ENCODE measurements at regions not wholly inside any gene's neighbourhood (a gene's known extent, or its start where the extent isn't known, plus 50 kb on each side); places are given as distances from the start of the nearest gene placed in this dataset.

GRCh38 chr4:189414021-189414420 is 526.7 kb upstream of the FRG1 start:
- Histone ChIP-seq H3K36me3 (ENCODE audit: insufficient read depth, low read length) (no peaks in the 10 kb centered on the region), H3K27me3 (ENCODE audit: control insufficient read depth in 1 of 2, insufficient read depth in 2 of 2, low read length in 2 of 2) (no peaks in the 10 kb centered on the region), H3K4me1 (ENCODE audit: insufficient read depth, low read length) (no peaks in the 10 kb centered on the region), H3K4me3 (ENCODE audit: low read length) (no peak overlapping the region), H3K27ac (ENCODE audit: low read depth in 1 of 2, low read length in 2 of 2) (no peak overlapping the region), H3K9me3 (ENCODE audit: control insufficient read depth in 1 of 2, insufficient read depth in 1 of 2, low read length in 2 of 2) (peaks cover 0 to under 1% of the 10 kb centered on the region in 2 experiments)
- TF ChIP-seq CTCF (IDR thresholded peaks at IDR 0.05) = no peak
- no peaks in the 10 kb centered on the region for H3K36me3 Mint-ChIP-seq (ENCODE audit: low read depth)
- no peak for DNase-seq
- ChIA-PET POLR2A (no interaction called here), CTCF (no interaction called here)
- H3K27ac Mint-ChIP-seq = no peak overlapping the region
- H3K27me3 Mint-ChIP-seq = no peaks in the 10 kb centered on the region
- H3K4me3 Mint-ChIP-seq = no peak overlapping the region
- intact Hi-C loops (cut with DNase I, micrococcal nuclease) = no loop called here
- H3K9me3 Mint-ChIP-seq = no peaks in the 10 kb centered on the region
- ATAC-seq (ENCODE audit: poor library complexity) = no peak
- no peaks in the 10 kb centered on the region for H3K4me1 Mint-ChIP-seq (ENCODE audit: low read depth)

GRCh38 chr4:189420572-189420971 is 520.1 kb upstream of the FRG1 start:
- Histone ChIP-seq H3K4me3 (ENCODE audit: low read length) (no peak overlapping the region), H3K36me3 (ENCODE audit: insufficient read depth, low read length) (no peaks in the 10 kb centered on the region), H3K4me1 (ENCODE audit: insufficient read depth, low read length) (no peaks in the 10 kb centered on the region), H3K27me3 (ENCODE audit: control insufficient read depth in 1 of 2, insufficient read depth in 2 of 2, low read length in 2 of 2) (no peaks in the 10 kb centered on the region), H3K9me3 (ENCODE audit: control insufficient read depth in 1 of 2, insufficient read depth in 1 of 2, low read length in 2 of 2) (peaks cover 0 to 6% of the 10 kb centered on the region in 2 experiments), H3K27ac (ENCODE audit: low read depth in 1 of 2, low read length in 2 of 2) (no peak overlapping the region)
- H3K4me1 Mint-ChIP-seq (ENCODE audit: low read depth) = no peaks in the 10 kb centered on the region
- H3K4me3 Mint-ChIP-seq = no peak overlapping the region
- TF ChIP-seq CTCF (IDR thresholded peaks at IDR 0.05) = no peak
- H3K9me3 Mint-ChIP-seq = peaks cover 5% of the 10 kb centered on the region
- H3K27me3 Mint-ChIP-seq = no peaks in the 10 kb centered on the region
- ChIA-PET CTCF (no interaction called here), POLR2A (no interaction called here)
- ATAC-seq (ENCODE audit: poor library complexity) (no peak), DNase-seq (no peak)
- H3K27ac Mint-ChIP-seq = no peak overlapping the region
- intact Hi-C loops (cut with DNase I, micrococcal nuclease) = no loop called here
- no peaks in the 10 kb centered on the region for H3K36me3 Mint-ChIP-seq (ENCODE audit: low read depth)

- Histone ChIP-seq H3K4me3 (ENCODE audit: low read length) (no peak overlapping the region), H3K4me1 (ENCODE audit: insufficient read depth, low read length) (no peaks in the 10 kb centered on the region), H3K27ac (ENCODE audit: low read depth in 1 of 2, low read length in 2 of 2) (no peak overlapping the region), H3K9me3 (ENCODE audit: control insufficient read depth in 1 of 2, insufficient read depth in 1 of 2, low read length in 2 of 2) (no peaks in the 10 kb centered on the region), H3K36me3 (ENCODE audit: insufficient read depth, low read length) (no peaks in the 10 kb centered on the region), H3K27me3 (ENCODE audit: control insufficient read depth in 1 of 2, insufficient read depth in 2 of 2, low read length in 2 of 2) (no peaks in the 10 kb centered on the region)
- ChIA-PET CTCF (no interaction called here), POLR2A (no interaction called here)
- Mint-ChIP-seq H3K27me3 (no peaks in the 10 kb centered on the region), H3K9me3 (peaks cover 2% of the 10 kb centered on the region), H3K4me1 (ENCODE audit: low read depth) (no peaks in the 10 kb centered on the region), H3K27ac (no peak overlapping the region), H3K4me3 (no peak overlapping the region), H3K36me3 (ENCODE audit: low read depth) (no peaks in the 10 kb centered on the region)
- intact Hi-C loops (cut with DNase I, micrococcal nuclease) = no loop called here
- DNase-seq = no peak
- TF ChIP-seq CTCF (IDR thresholded peaks at IDR 0.05) = no peak
- no peak for ATAC-seq (ENCODE audit: poor library complexity)
Measured at GRCh38 chr4:189436207-189436606, 504.5 kb upstream of the FRG1 start.

All from CD4-positive, alpha-beta T cell (primary cell).